HepG2 (cell line): ENCODE measurements at regions not wholly inside any gene's neighbourhood (a gene's known extent, or its start where the extent isn't known, plus 50 kb on each side); places are given as distances from the start of the nearest gene placed in this dataset.

Experiments used
- ATAC-seq: fragments of 200-7000 bp; cut with Tn5 transposase; 3 replicates; pipeline ENCODE4 v1.9.1; 2020; ENCODE audit warnings: mild to moderate bottlenecking, moderate library complexity
- BruUV-seq: library from RNA; stranded (reverse); fragments of 400-500 nt; replicated peaks from 2 replicates; lab custom pipeline; 2021; lab: Mats Ljungman, UMichigan
- CTCF ChIA-PET: fragments of 300-600 bp; formaldehyde crosslinking; extraction: SDS; loops from one replicate; lab custom pipeline; 2021; ENCODE audit warnings: low total read pairs, inconsistent platforms, low intra/inter-chr PET ratio; lab: Yijun Ruan, JAX
- POLR2A ChIA-PET: fragments of 350-600 bp; sonication (Branson Sonifier 250); formaldehyde crosslinking; loops from one replicate; lab custom pipeline; 2020; ENCODE audit warnings: antibody characterized with exemption, inconsistent platforms; lab: Yijun Ruan, JAX
- DNase-seq: peaks from one replicate; pipeline ENCODE4 v3.0.0-alpha.2; 2015; ENCODE audit warnings: low spot score
- FAIRE-seq: peaks from 3 replicates; lab custom pipeline; 2011; peaks lifted over from hg19 to GRCh38; lab: Jason Lieb, UNC
- H2AFZ ChIP-seq: one replicate; pipeline ENCODE4 v1.6.1; 2011; ENCODE audit warnings: low read length, inconsistent platforms
- H3K27ac ChIP-seq: fragments of 300-600 bp; 3 replicates; pipeline ENCODE4 v1.8.0; 2011; ENCODE audit warnings: mixed run types, mild to moderate bottlenecking, mixed read lengths, low read length, inconsistent platforms; ENCODE audit not compliant: insufficient read depth; ENCODE audit errors: extremely low read length
- H3K27me3 ChIP-seq, 2 experiments: fragments of 200-600 bp in 1 of 2; 2 replicates in 1 of 2; 3 replicates in 1 of 2; pipeline versions ENCODE4 v1.6.0 to v1.8.0; 2011; ENCODE audit warnings: low read length in 2 of 2, mild to moderate bottlenecking in 2 of 2, moderate library complexity in 2 of 2, inconsistent platforms in 1 of 2; ENCODE audit not compliant: insufficient read depth in 2 of 2, control insufficient read depth in 1 of 2
- H3K36me3 ChIP-seq, 2 experiments: fragments of 200-600 bp in 1 of 2; replicated peaks in 1 of 2; 2 replicates in 1 of 2; 3 replicates in 1 of 2; pipeline versions ENCODE4 v1.5.1 to v1.8.0; 2011; ENCODE audit warnings: low read length in 2 of 2, inconsistent platforms in 1 of 2; ENCODE audit not compliant: insufficient read depth in 2 of 2, control insufficient read depth in 1 of 2
- H3K4me1 ChIP-seq: 2 replicates; pipeline ENCODE4 v1.5.1; 2012; ENCODE audit warnings: low read length, inconsistent platforms; ENCODE audit not compliant: insufficient read depth
- H3K4me2 ChIP-seq: 2 replicates; pipeline ENCODE4 v1.6.0; 2011; ENCODE audit warnings: low read depth, low read length, inconsistent platforms
- H3K4me3 ChIP-seq, 3 experiments: fragments of 200-600 bp in 1 of 3; sonication (generic), shearing (Covaris generic) in 1 of 3; replicated peaks in 1 of 3; 2 replicates each; pipeline ENCODE4 v1.5.1; 2011 to 2016; ENCODE audit warnings: low read length in 3 of 3, inconsistent platforms in 2 of 3, low read depth in 2 of 3, mild to moderate bottlenecking in 2 of 3, control low read depth in 1 of 3, mixed read lengths in 1 of 3; ENCODE audit not compliant: insufficient read depth in 1 of 3
- H3K79me2 ChIP-seq: one replicate; pipeline ENCODE4 v1.6.1; 2011; ENCODE audit warnings: low read length, inconsistent platforms; ENCODE audit not compliant: insufficient read depth
- H3K9ac ChIP-seq: 2 replicates; pipeline ENCODE4 v1.6.0; 2011; ENCODE audit warnings: mild to moderate bottlenecking, low read depth, low read length, inconsistent platforms; ENCODE audit not compliant: insufficient read depth
- H3K9me3 ChIP-seq: 2 replicates; pipeline ENCODE4 v1.5.1; 2012; ENCODE audit warnings: mild to moderate bottlenecking, low read length
- H4K20me1 ChIP-seq: 2 replicates; pipeline ENCODE4 v1.6.0; 2011; ENCODE audit warnings: inconsistent platforms, mild to moderate bottlenecking, low read length, moderate library complexity; ENCODE audit not compliant: insufficient read depth
- BCLAF1 ChIP-seq: fragments of 450-650 bp; IDR thresholded peaks from 2 replicates; pipeline ENCODE4 v1.6.1; 2017; ENCODE audit warnings: mild to moderate bottlenecking
- ESRRA ChIP-seq: sonication (generic); formaldehyde crosslinking; IDR thresholded peaks from 2 replicates; pipeline ENCODE4 v1.5.1; 2020; ENCODE audit warnings: mild to moderate bottlenecking, low read depth, missing genetic modification reagents
- ETV5 ChIP-seq: IDR thresholded peaks from 2 replicates; pipeline ENCODE4 v1.6.1; 2018; ENCODE audit warnings: missing biosample characterization, missing genetic modification reagents, inconsistent platforms, borderline replicate concordance
- GLI4 ChIP-seq: sonication (generic); formaldehyde crosslinking; IDR thresholded peaks from 2 replicates; pipeline ENCODE4 v1.5.1; 2020; ENCODE audit warnings: missing genetic modification reagents, mild to moderate bottlenecking, moderate library complexity, borderline replicate concordance
- GPBP1L1 ChIP-seq: sonication (generic); formaldehyde crosslinking; IDR thresholded peaks from 2 replicates; pipeline ENCODE4 v1.5.0; 2020; ENCODE audit warnings: mild to moderate bottlenecking, missing genetic modification reagents
- RBM39 ChIP-seq: fragments of 200-400 bp; formaldehyde crosslinking; IDR thresholded peaks from one replicate; pipeline ENCODE4 v1.6.1; 2018; ENCODE audit warnings: antibody characterized with exemption, mild to moderate bottlenecking, low read depth, low read length; ENCODE audit not compliant: poor library complexity, severe bottlenecking
- RFX5 ChIP-seq: IDR thresholded peaks from 2 replicates; pipeline ENCODE4 v1.6.1; 2011; ENCODE audit warnings: low read depth, low read length, improper control_type of control experiment
- SAFB2 ChIP-seq: sonication (generic); formaldehyde crosslinking; IDR thresholded peaks from 2 replicates; pipeline ENCODE4 v1.5.1; 2020; ENCODE audit warnings: missing genetic modification reagents, low read depth, mild to moderate bottlenecking, borderline replicate concordance
- TRAFD1 ChIP-seq: sonication (generic); formaldehyde crosslinking; IDR thresholded peaks from 2 replicates; pipeline ENCODE4 v1.5.1; 2020; ENCODE audit warnings: missing genetic modification reagents, mild to moderate bottlenecking, borderline replicate concordance
- ZBTB7B ChIP-seq: sonication (generic); formaldehyde crosslinking; IDR thresholded peaks from 2 replicates; pipeline ENCODE4 v1.4.0; 2020; ENCODE audit warnings: missing genetic modification reagents
- ZFP41 ChIP-seq: sonication (generic); formaldehyde crosslinking; IDR thresholded peaks from 2 replicates; pipeline ENCODE4 v1.4.0; 2020; ENCODE audit warnings: mild to moderate bottlenecking, missing genetic modification reagents, borderline replicate concordance
- ZNF17 ChIP-seq: sonication (generic); formaldehyde crosslinking; IDR thresholded peaks from 2 replicates; pipeline ENCODE4 v1.5.0; 2020; ENCODE audit warnings: mild to moderate bottlenecking, missing genetic modification reagents
- ZNF350 ChIP-seq: sonication (generic); formaldehyde crosslinking; IDR thresholded peaks from 2 replicates; pipeline ENCODE4 v1.4.0; 2020; ENCODE audit warnings: mild to moderate bottlenecking, low read depth, missing genetic modification reagents, borderline replicate concordance
- ZNF543 ChIP-seq: sonication (generic); formaldehyde crosslinking; IDR thresholded peaks from 2 replicates; pipeline ENCODE4 v1.4.0; 2020; ENCODE audit warnings: mild to moderate bottlenecking, missing genetic modification reagents
- ZSCAN5A ChIP-seq: sonication (generic); formaldehyde crosslinking; IDR thresholded peaks from 2 replicates; pipeline ENCODE4 v1.8.0; 2022; ENCODE audit warnings: mild to moderate bottlenecking, missing genetic modification reagents, borderline replicate concordance
- WGBS: methylation state at CpG from one replicate; pipeline ENCODE4 v1.1.6; 2017; ENCODE audit warnings: low lambda C conversion rate; 5-methylcytosine and 5-hydroxymethylcytosine counted together
- in situ Hi-C: cut with HindIII; loops from 2 replicates; pipeline ENCODE4 v1.10.0; 2017; ENCODE audit warnings: low pct_unique_long_range_greater_than_20kb; ENCODE audit not compliant: extremely low pct_ligation_motif_present
- intact Hi-C: fragments of 100-400 bp; cut with micrococcal nuclease; formaldehyde crosslinking; loops from one replicate; pipeline ENCODE4 v1.10.0; 2022; ENCODE audit not compliant: unreplicated experiment

- H2AFZ ChIP-seq, result no peak overlapping the region
- H3K4me3 ChIP-seq, result no peak overlapping the region
- ChIA-PET POLR2A (no interaction called here), CTCF (no interaction called here)
- BruUV-seq, result no TSS peak
- no peak overlapping the region for H3K9ac ChIP-seq
- H3K4me1 ChIP-seq, result no peaks in the 10 kb centered on the region
- WGBS, result 4% methylated on average over 3 of the region's 3 CpGs
- H4K20me1 ChIP-seq, result no peaks in the 10 kb centered on the region
- intact Hi-C loops (no loop called here), in situ Hi-C loops (no loop called here)
- H3K36me3 ChIP-seq, result no peaks in the 10 kb centered on the region
- no peaks in the 10 kb centered on the region for H3K79me2 ChIP-seq
- no peak overlapping the region for H3K4me2 ChIP-seq
- no peaks in the 10 kb centered on the region for H3K27me3 ChIP-seq
- FAIRE-seq (no peak), DNase-seq (no peak), ATAC-seq (no peak)
- TF ChIP-seq ZSCAN5A (no peak), RBM39 (no peak), GPBP1L1 (no peak), ZNF543 (no peak), ZNF17 (CRISPR knock-in tag) (no peak), ZBTB7B (CRISPR knock-in tag) (no peak), ETV5 (no peak), TRAFD1 (no peak), ESRRA (CRISPR knock-in tag) (no peak), BCLAF1 (no peak), ZNF350 (no peak), SAFB2 (CRISPR knock-in tag) (no peak), GLI4 (CRISPR knock-in tag) (no peak), RFX5 (no peak), ZFP41 (CRISPR knock-in tag) (no peak)
- no peak overlapping the region for H3K27ac ChIP-seq
- no peaks in the 10 kb centered on the region for H3K9me3 ChIP-seq
Observed at GRCh38 chr7:82697897-82698296, 254.3 kb upstream of the CACNA2D1 start.
